IMR-90 (cell line): ENCODE measurements at regions not wholly inside any gene's neighbourhood (a gene's known extent, or its start where the extent isn't known, plus 50 kb on each side); places are given as distances from the start of the nearest gene placed in this dataset.

Experiments
- ATAC-seq: fragments of 200-7000 bp; cut with Tn5 transposase; 2 replicates; pipeline ENCODE4 v1.9.1; 2020; ENCODE audit warnings: low read depth, mild to moderate bottlenecking, moderate library complexity
- BruUV-seq: library from RNA; stranded (reverse); fragments of 400-500 nt; replicated peaks from 2 replicates; lab custom pipeline; 2021; lab: Mats Ljungman, UMichigan
- CTCF ChIA-PET: fragments of 300-600 bp; formaldehyde crosslinking; extraction: SDS; loops from one replicate; lab custom pipeline; 2021; ENCODE audit warnings: antibody characterized with exemption; lab: Yijun Ruan, JAX
- POLR2A ChIA-PET: fragments of 300-600 bp; sonication (Branson Sonifier 250); formaldehyde crosslinking; loops from one replicate; lab custom pipeline; 2022; ENCODE audit warnings: antibody characterized with exemption; ENCODE audit not compliant: unreplicated experiment; lab: Charles Lee
- DNase-seq: peaks from one replicate; pipeline ENCODE4 v3.0.0; 2013
- H2AFZ ChIP-seq: replicated peaks from 2 replicates; pipeline ENCODE3; 2013; ENCODE audit warnings: low read length, mild to moderate bottlenecking; ENCODE audit not compliant: poor library complexity
- H2AK5ac ChIP-seq: 2 replicates; pipeline ENCODE4 v1.6.1; 2013; ENCODE audit warnings: low read depth, low read length, inconsistent platforms
- H2AK9ac ChIP-seq: replicated peaks from 2 replicates; pipeline ENCODE3; 2013; ENCODE audit warnings: mild to moderate bottlenecking, low read depth, low read length, moderate library complexity; ENCODE audit not compliant: poor library complexity
- H2BK120ac ChIP-seq: 2 replicates; pipeline ENCODE4 v1.6.1; 2013; ENCODE audit warnings: low read depth, low read length, inconsistent platforms
- H2BK15ac ChIP-seq: 3 replicates; pipeline ENCODE4 v1.6.1; 2013; ENCODE audit warnings: low read depth, low read length, inconsistent platforms
- H2BK20ac ChIP-seq: 2 replicates; pipeline ENCODE4 v1.6.1; 2013; ENCODE audit warnings: low read depth, mild to moderate bottlenecking, inconsistent platforms, low read length, moderate library complexity
- H2BK5ac ChIP-seq: 2 replicates; pipeline ENCODE4 v1.6.1; 2013; ENCODE audit warnings: mild to moderate bottlenecking, low read depth, low read length, inconsistent platforms; ENCODE audit not compliant: poor library complexity, severe bottlenecking
- H3K14ac ChIP-seq: replicated peaks from 2 replicates; pipeline ENCODE4 v1.6.1; 2013; ENCODE audit warnings: low read depth, low read length, inconsistent platforms
- H3K18ac ChIP-seq: 2 replicates; pipeline ENCODE4 v1.6.1; 2013; ENCODE audit warnings: low read depth, low read length, control low read depth
- H3K23ac ChIP-seq: 2 replicates; pipeline ENCODE4 v1.6.1; 2013; ENCODE audit warnings: low read depth, low read length, inconsistent platforms
- H3K27ac ChIP-seq: 2 replicates; pipeline ENCODE4 v1.5.1; 2013; ENCODE audit warnings: mild to moderate bottlenecking, control low read depth, low read length; ENCODE audit not compliant: insufficient read depth
- H3K27me3 ChIP-seq: 2 replicates; pipeline ENCODE4 v1.6.1; 2013; ENCODE audit warnings: low read length; ENCODE audit not compliant: control insufficient read depth, insufficient read depth
- H3K36me3 ChIP-seq: 2 replicates; pipeline ENCODE4 v1.6.1; 2013; ENCODE audit warnings: low read length, mixed read lengths; ENCODE audit not compliant: control insufficient read depth, insufficient read depth
- H3K4ac ChIP-seq: 2 replicates; pipeline ENCODE4 v1.6.1; 2013; ENCODE audit warnings: low read depth, low read length, inconsistent platforms
- H3K4me1 ChIP-seq: 2 replicates; pipeline ENCODE4 v1.6.1; 2013; ENCODE audit warnings: low read length, mixed read lengths; ENCODE audit not compliant: control insufficient read depth, insufficient read depth
- H3K4me2 ChIP-seq: 2 replicates; pipeline ENCODE4 v1.6.1; 2013; ENCODE audit warnings: low read depth, mild to moderate bottlenecking, control low read depth, low read length, moderate library complexity
- H3K4me3 ChIP-seq: 2 replicates; pipeline ENCODE4 v1.5.1; 2013; ENCODE audit warnings: low read depth, mild to moderate bottlenecking, control low read depth, low read length, moderate library complexity; ENCODE audit not compliant: insufficient read depth
- H3K56ac ChIP-seq: 2 replicates; pipeline ENCODE4 v1.6.1; 2013; ENCODE audit warnings: low read length, inconsistent platforms; ENCODE audit not compliant: insufficient read depth; ENCODE audit errors: extremely low read depth
- H3K79me1 ChIP-seq, 2 experiments: 2 replicates each; pipeline ENCODE4 v1.6.1; 2013; ENCODE audit warnings: low read length in 2 of 2, inconsistent platforms in 1 of 2, low read depth in 1 of 2
- H3K9ac ChIP-seq: 2 replicates; pipeline ENCODE4 v1.6.1; 2013; ENCODE audit warnings: low read depth, low read length, control low read depth
- H3K9me1 ChIP-seq: 2 replicates; pipeline ENCODE4 v1.6.1; 2013; ENCODE audit warnings: low read length, inconsistent platforms; ENCODE audit not compliant: insufficient read depth
- H3K9me3 ChIP-seq: 2 replicates; pipeline ENCODE4 v1.6.1; 2013; ENCODE audit warnings: low read length; ENCODE audit not compliant: control insufficient read depth, insufficient read depth
- H4K20me1 ChIP-seq: 2 replicates; pipeline ENCODE4 v1.6.1; 2013; ENCODE audit warnings: low read length, inconsistent platforms; ENCODE audit not compliant: insufficient read depth
- H4K5ac ChIP-seq: 2 replicates; pipeline ENCODE4 v1.6.1; 2013; ENCODE audit warnings: mild to moderate bottlenecking, low read depth, low read length, control low read depth
- H4K8ac ChIP-seq, 2 experiments: 2 replicates each; pipeline ENCODE4 v1.6.1; 2013; ENCODE audit warnings: low read depth in 2 of 2, low read length in 2 of 2, control low read depth in 1 of 2, inconsistent platforms in 1 of 2
- H4K91ac ChIP-seq: 2 replicates; pipeline ENCODE4 v1.6.1; 2013; ENCODE audit warnings: low read depth, low read length, inconsistent platforms; ENCODE audit not compliant: insufficient read depth
- BHLHE40 ChIP-seq: fragments of 150-350 bp; IDR thresholded peaks from 2 replicates; pipeline ENCODE4 v1.6.1; 2016; ENCODE audit warnings: mild to moderate bottlenecking, low read depth, low read length
- CEBPB ChIP-seq: IDR thresholded peaks from 2 replicates; pipeline ENCODE4 v1.6.1; 2012; ENCODE audit warnings: low read depth, low read length, improper control_type of control experiment
- CHD1 ChIP-seq: IDR thresholded peaks from 2 replicates; pipeline ENCODE4 v1.6.1; 2012; ENCODE audit warnings: low read depth, low read length, improper control_type of control experiment
- ELK1 ChIP-seq: fragments of 150-350 bp; IDR thresholded peaks from 2 replicates; pipeline ENCODE4 v1.6.1; 2016; ENCODE audit warnings: low read depth, mild to moderate bottlenecking, low read length, moderate library complexity, borderline replicate concordance
- MAFK ChIP-seq: IDR thresholded peaks from 2 replicates; pipeline ENCODE4 v1.6.1; 2012; ENCODE audit warnings: low read depth, low read length, improper control_type of control experiment
- MAZ ChIP-seq: IDR thresholded peaks from 2 replicates; pipeline ENCODE4 v1.6.1; 2012; ENCODE audit warnings: low read depth, mild to moderate bottlenecking, low read length, improper control_type of control experiment, moderate library complexity, borderline replicate concordance
- MXI1 ChIP-seq: IDR thresholded peaks from 2 replicates; pipeline ENCODE4 v1.6.1; 2012; ENCODE audit warnings: low read depth, mild to moderate bottlenecking, low read length, moderate library complexity, borderline replicate concordance
- POLR2A ChIP-seq: IDR thresholded peaks from 2 replicates; pipeline ENCODE4 v1.6.1; 2012; ENCODE audit warnings: mild to moderate bottlenecking, low read depth, low read length
- RAD21 ChIP-seq: IDR thresholded peaks from 2 replicates; pipeline ENCODE4 v1.6.1; 2012; ENCODE audit warnings: low read length, improper control_type of control experiment
- RCOR1 ChIP-seq: IDR thresholded peaks from 2 replicates; pipeline ENCODE4 v1.6.1; 2012; ENCODE audit warnings: mild to moderate bottlenecking, low read length, improper control_type of control experiment; ENCODE audit not compliant: insufficient replicate concordance
- RFX5 ChIP-seq: IDR thresholded peaks from 2 replicates; pipeline ENCODE4 v1.8.0; 2012; ENCODE audit warnings: low read depth, mild to moderate bottlenecking, low read length, moderate library complexity
- SMC3 ChIP-seq: fragments of 150-350 bp; IDR thresholded peaks from 2 replicates; pipeline ENCODE4 v1.6.1; 2016; ENCODE audit warnings: low read depth, mild to moderate bottlenecking, antibody characterized with exemption, low read length, moderate library complexity
- USF2 ChIP-seq: fragments of 150-350 bp; IDR thresholded peaks from 2 replicates; pipeline ENCODE4 v1.6.1; 2017; ENCODE audit warnings: mild to moderate bottlenecking, antibody characterized with exemption, low read length, low read depth
- WGBS, 2 experiments: methylation state at CpG; one replicate each; pipeline versions ENCODE4 v1.1.5 to v1.1.7; 2013; ENCODE audit warnings: missing lambda C conversion rate in 2 of 2; ENCODE audit not compliant: insufficient read length in 1 of 2; ENCODE audit errors: extremely low coverage in 2 of 2; 5-methylcytosine and 5-hydroxymethylcytosine counted together
- dilution Hi-C: fragments of 300-500 bp; cut with HindIII; formaldehyde crosslinking; loops from one replicate; pipeline ENCODE4 v1.14.3; 2018; ENCODE audit warnings: low sequenced_read_pairs; ENCODE audit not compliant: unreplicated experiment
- in situ Hi-C: fragments of 300-500 bp; cut with MboI; formaldehyde crosslinking; loops from 3 replicates; pipeline ENCODE4 v1.14.3; 2019; ENCODE audit warnings: low sequenced_read_pairs, inconsistent platforms, mixed read lengths
- intact Hi-C: fragments of 100-400 bp; cut with micrococcal nuclease; formaldehyde crosslinking; loops from 2 replicates; pipeline ENCODE4 v1.10.0; 2022
- TF ChIP-seq, protein P1 (sequence below): conservative IDR thresholded peaks from 2 replicates; pipeline ENCODE4 v1.5.1; 2012; ENCODE audit warnings: mild to moderate bottlenecking, low read depth, low read length, improper control_type of control experiment

DNA sequence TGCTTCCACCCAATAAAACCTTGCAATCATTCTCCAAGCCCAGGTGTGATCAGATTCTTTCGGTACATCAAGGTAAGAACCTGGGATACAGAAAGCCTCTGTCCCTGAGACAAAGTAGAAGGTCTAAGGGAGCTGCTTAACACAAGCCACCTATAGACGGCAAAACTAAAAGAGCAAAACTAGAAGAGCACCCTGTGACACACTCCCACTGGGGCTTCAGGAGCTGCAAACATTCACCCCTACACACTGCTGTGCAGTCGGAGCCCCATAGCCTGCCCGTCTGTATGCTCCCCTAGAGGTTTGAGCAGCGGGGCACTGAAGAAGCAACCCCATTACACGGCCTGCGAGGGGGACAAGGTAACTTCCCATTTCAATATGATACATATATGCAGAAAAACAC, 179.6 kb upstream of the CDH9 start:
- ATAC-seq: no peak
- CTCF ChIA-PET: no interaction called here

More for the DNA sequence above, 179.6 kb upstream of the CDH9 start:
- no peak overlapping the region for H2BK120ac ChIP-seq
- no peak overlapping the region for H3K14ac ChIP-seq
- in situ Hi-C loops: no loop called here
- no peaks in the 10 kb centered on the region for H3K4me1 ChIP-seq
- H3K56ac ChIP-seq: no peak overlapping the region
- H3K27ac ChIP-seq: no peak overlapping the region
- no peaks in the 10 kb centered on the region for H3K36me3 ChIP-seq
- WGBS, 2 experiments: no CpG with 5 or more reads among the region's 7 CpGs
- H2BK20ac ChIP-seq: no peak overlapping the region
- H3K4ac ChIP-seq: no peak overlapping the region
- no peak overlapping the region for H2BK5ac ChIP-seq
- BruUV-seq: no TSS peak
- no peak overlapping the region for H4K8ac ChIP-seq
- H3K4me2 ChIP-seq: no peak overlapping the region
- intact Hi-C loops: no loop called here
- H4K5ac ChIP-seq: no peak overlapping the region
- no peak overlapping the region for H2AFZ ChIP-seq
- DNase-seq: no peak
- H3K18ac ChIP-seq: no peak overlapping the region
- dilution Hi-C loops: no loop called here
- H3K9me3 ChIP-seq: no peaks in the 10 kb centered on the region
- no peak overlapping the region for H2BK15ac ChIP-seq
- no peaks in the 10 kb centered on the region for H4K20me1 ChIP-seq
- no peak overlapping the region for H2AK9ac ChIP-seq
- no peak for TF ChIP-seq SMC3
- TF ChIP-seq POLR2A: no peak
- no peak for TF ChIP-seq RCOR1
- TF ChIP-seq MAZ: no peak
- no peak for TF ChIP-seq CEBPB
- no peak for TF ChIP-seq ELK1
- TF ChIP-seq CHD1: no peak
- TF ChIP-seq MXI1: no peak
- TF ChIP-seq RAD21: no peak
- no peak for TF ChIP-seq RFX5
- no peak for TF ChIP-seq MAFK
- TF ChIP-seq USF2: no peak
- TF ChIP-seq, protein P1, sequence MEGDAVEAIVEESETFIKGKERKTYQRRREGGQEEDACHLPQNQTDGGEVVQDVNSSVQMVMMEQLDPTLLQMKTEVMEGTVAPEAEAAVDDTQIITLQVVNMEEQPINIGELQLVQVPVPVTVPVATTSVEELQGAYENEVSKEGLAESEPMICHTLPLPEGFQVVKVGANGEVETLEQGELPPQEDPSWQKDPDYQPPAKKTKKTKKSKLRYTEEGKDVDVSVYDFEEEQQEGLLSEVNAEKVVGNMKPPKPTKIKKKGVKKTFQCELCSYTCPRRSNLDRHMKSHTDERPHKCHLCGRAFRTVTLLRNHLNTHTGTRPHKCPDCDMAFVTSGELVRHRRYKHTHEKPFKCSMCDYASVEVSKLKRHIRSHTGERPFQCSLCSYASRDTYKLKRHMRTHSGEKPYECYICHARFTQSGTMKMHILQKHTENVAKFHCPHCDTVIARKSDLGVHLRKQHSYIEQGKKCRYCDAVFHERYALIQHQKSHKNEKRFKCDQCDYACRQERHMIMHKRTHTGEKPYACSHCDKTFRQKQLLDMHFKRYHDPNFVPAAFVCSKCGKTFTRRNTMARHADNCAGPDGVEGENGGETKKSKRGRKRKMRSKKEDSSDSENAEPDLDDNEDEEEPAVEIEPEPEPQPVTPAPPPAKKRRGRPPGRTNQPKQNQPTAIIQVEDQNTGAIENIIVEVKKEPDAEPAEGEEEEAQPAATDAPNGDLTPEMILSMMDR: no peak
- no peak for TF ChIP-seq BHLHE40
- no peak overlapping the region for H3K23ac ChIP-seq
- H2AK5ac ChIP-seq: no peak overlapping the region
- no peak overlapping the region for H3K9ac ChIP-seq
- H3K79me1 ChIP-seq: no peaks in the 10 kb centered on the region
- POLR2A ChIA-PET: no interaction called here
- H3K4me3 ChIP-seq: no peak overlapping the region
- H3K27me3 ChIP-seq: no peaks in the 10 kb centered on the region
- no peaks in the 10 kb centered on the region for H3K9me1 ChIP-seq
- no peak overlapping the region for H4K91ac ChIP-seq
